Lower leg skin (tissue), 3 donors: ENCODE measurements at regions not wholly inside any gene's neighbourhood (a gene's known extent, or its start where the extent isn't known, plus 50 kb on each side); places are given as distances from the start of the nearest gene placed in this dataset.

Experiments
- POLR2A ChIP-seq, 2 donors: fragments of 450-650 bp; IDR thresholded peaks; one replicate each; pipeline ENCODE4 v1.6.1; 2016 to 2017; ENCODE audit warnings: antibody characterized with exemption in 2 of 2, mild to moderate bottlenecking in 1 of 2, moderate library complexity in 1 of 2
- TF ChIP-seq, protein P1 (sequence below), 3 donors: fragments of 450-650 bp; IDR thresholded peaks; one replicate each; pipeline ENCODE4 v1.5.1; 2016; ENCODE audit warnings: antibody characterized with exemption in 3 of 3, mild to moderate bottlenecking in 3 of 3, moderate library complexity in 2 of 3

DNA sequence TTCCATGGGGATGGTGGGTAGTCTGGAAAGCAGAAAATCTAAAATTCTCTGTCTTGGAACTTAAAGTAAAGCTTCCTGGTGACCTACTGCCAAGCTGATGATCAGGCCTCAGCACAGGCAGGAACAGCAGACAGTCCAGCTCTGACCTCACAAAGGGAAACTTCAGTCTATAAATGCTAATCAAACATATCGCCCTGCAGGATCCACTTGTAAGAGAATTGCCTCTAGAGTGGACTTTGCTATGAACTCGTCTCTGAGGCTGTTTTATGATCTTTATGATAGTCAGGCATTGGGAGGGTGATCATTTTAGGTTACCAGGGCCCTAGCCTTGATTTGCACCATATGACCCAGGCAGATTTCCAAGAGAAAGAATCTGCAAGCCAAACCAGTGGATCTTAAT is 67.6 kb upstream of the SELENOP start:
- TF ChIP-seq, protein P1, sequence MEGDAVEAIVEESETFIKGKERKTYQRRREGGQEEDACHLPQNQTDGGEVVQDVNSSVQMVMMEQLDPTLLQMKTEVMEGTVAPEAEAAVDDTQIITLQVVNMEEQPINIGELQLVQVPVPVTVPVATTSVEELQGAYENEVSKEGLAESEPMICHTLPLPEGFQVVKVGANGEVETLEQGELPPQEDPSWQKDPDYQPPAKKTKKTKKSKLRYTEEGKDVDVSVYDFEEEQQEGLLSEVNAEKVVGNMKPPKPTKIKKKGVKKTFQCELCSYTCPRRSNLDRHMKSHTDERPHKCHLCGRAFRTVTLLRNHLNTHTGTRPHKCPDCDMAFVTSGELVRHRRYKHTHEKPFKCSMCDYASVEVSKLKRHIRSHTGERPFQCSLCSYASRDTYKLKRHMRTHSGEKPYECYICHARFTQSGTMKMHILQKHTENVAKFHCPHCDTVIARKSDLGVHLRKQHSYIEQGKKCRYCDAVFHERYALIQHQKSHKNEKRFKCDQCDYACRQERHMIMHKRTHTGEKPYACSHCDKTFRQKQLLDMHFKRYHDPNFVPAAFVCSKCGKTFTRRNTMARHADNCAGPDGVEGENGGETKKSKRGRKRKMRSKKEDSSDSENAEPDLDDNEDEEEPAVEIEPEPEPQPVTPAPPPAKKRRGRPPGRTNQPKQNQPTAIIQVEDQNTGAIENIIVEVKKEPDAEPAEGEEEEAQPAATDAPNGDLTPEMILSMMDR (IDR thresholded peaks at IDR 0.05): no peak
- no peak for TF ChIP-seq POLR2A (IDR thresholded peaks at IDR 0.05)
